ENCODE measurements at regions not wholly inside any gene's neighbourhood (a gene's known extent, or its start where the extent isn't known, plus 50 kb on each side); places are given as distances from the start of the nearest gene placed in this dataset.

DNA sequence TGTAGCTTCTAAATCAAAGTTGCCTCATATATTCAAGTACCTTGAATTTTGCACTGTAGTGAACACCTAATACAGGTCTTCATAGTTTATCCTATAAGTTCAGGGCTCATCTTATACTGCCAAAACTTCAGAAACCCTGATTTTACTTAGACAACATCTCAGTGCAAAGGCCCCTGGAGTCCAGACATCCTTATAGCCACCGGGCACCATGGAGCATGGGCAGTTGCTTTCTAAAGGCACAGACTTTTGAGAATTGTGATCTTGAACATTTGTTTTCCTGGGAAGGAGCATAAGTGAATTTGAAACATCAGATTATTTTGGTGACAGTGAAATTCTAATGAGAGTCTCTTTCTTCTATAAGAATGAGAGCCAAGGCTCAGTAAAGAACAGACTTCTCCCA, 292.3 kb downstream of the CYRIA start:
- H3K9ac ChIP-seq (ENCODE audit: insufficient read depth in 1 of 2, low read length in 2 of 2) = no peak overlapping the region
- TF ChIP-seq, protein P1, sequence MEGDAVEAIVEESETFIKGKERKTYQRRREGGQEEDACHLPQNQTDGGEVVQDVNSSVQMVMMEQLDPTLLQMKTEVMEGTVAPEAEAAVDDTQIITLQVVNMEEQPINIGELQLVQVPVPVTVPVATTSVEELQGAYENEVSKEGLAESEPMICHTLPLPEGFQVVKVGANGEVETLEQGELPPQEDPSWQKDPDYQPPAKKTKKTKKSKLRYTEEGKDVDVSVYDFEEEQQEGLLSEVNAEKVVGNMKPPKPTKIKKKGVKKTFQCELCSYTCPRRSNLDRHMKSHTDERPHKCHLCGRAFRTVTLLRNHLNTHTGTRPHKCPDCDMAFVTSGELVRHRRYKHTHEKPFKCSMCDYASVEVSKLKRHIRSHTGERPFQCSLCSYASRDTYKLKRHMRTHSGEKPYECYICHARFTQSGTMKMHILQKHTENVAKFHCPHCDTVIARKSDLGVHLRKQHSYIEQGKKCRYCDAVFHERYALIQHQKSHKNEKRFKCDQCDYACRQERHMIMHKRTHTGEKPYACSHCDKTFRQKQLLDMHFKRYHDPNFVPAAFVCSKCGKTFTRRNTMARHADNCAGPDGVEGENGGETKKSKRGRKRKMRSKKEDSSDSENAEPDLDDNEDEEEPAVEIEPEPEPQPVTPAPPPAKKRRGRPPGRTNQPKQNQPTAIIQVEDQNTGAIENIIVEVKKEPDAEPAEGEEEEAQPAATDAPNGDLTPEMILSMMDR (IDR thresholded peaks at IDR 0.05; ENCODE audit: control extremely low read depth, extremely low read depth) = no peak

DNA sequence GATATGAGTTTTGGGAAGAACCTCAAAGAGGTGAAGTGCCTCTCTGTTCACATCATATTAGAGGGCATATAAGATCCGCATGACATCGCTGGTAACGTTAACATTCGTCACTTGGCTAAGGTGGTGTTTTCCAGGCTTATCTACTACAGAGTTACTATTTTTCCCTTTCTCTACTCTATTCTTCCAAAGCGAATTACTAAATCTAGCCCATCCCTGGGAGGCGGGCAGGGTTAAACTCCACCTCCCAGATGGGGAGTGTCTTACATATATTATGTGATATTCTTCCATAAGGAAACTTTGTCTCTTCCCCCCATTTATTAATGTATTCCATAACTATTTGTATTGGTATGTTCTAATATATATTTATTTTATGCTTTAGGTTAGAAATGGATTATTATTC, 293.9 kb downstream of the CYRIA start:
- Histone ChIP-seq H3K9me3 (ENCODE audit: control insufficient read depth in 4 of 4, insufficient read depth in 3 of 4, low read length in 3 of 4) (no peaks in the 10 kb centered on the region), H3K4me3 (no peak overlapping the region), H3K27ac (ENCODE audit: low read depth in 1 of 2, low read length in 1 of 2) (no peak overlapping the region), H3K9ac (ENCODE audit: insufficient read depth in 1 of 2, low read length in 2 of 2) (no peak overlapping the region), H3K36me3 (ENCODE audit: control insufficient read depth in 4 of 4, insufficient read depth in 4 of 4, low read length in 4 of 4) (no peaks in the 10 kb centered on the region), H3K4me1 (ENCODE audit: control insufficient read depth in 5 of 5, insufficient read depth in 5 of 5, low read length in 5 of 5) (no peaks in the 10 kb centered on the region), H3K27me3 (ENCODE audit: control insufficient read depth in 3 of 3, insufficient read depth in 3 of 3, low read length in 2 of 3) (no peaks in the 10 kb centered on the region)
- ATAC-seq (ENCODE audit: insufficient read depth, low FRiP score) = no peak
- TF ChIP-seq, protein P1 (IDR thresholded peaks at IDR 0.05; ENCODE audit: control extremely low read depth, extremely low read depth) = no peak
- DNase-seq = no peak
- WGBS, 2 donors = 97% methylated on average over 6 of the region's 6 CpGs

More for the DNA sequence above, 292.3 kb downstream of the CYRIA start:
- DNase-seq (no peak), ATAC-seq (ENCODE audit: insufficient read depth, low FRiP score) (no peak)
- Histone ChIP-seq H3K27me3 (ENCODE audit: control insufficient read depth in 3 of 3, insufficient read depth in 3 of 3, low read length in 2 of 3) (no peaks in the 10 kb centered on the region), H3K4me3 (no peak overlapping the region), H3K36me3 (ENCODE audit: control insufficient read depth in 4 of 4, insufficient read depth in 4 of 4, low read length in 4 of 4) (no peaks in the 10 kb centered on the region), H3K27ac (ENCODE audit: low read depth in 1 of 2, low read length in 1 of 2) (no peak overlapping the region), H3K4me1 (ENCODE audit: control insufficient read depth in 5 of 5, insufficient read depth in 5 of 5, low read length in 5 of 5) (no peaks in the 10 kb centered on the region), H3K9me3 (ENCODE audit: control insufficient read depth in 4 of 4, insufficient read depth in 3 of 4, low read length in 3 of 4) (no peaks in the 10 kb centered on the region)
- 91 to 93% methylated on average over 1 of the region's 1 CpG for WGBS, 2 donors

DNA sequence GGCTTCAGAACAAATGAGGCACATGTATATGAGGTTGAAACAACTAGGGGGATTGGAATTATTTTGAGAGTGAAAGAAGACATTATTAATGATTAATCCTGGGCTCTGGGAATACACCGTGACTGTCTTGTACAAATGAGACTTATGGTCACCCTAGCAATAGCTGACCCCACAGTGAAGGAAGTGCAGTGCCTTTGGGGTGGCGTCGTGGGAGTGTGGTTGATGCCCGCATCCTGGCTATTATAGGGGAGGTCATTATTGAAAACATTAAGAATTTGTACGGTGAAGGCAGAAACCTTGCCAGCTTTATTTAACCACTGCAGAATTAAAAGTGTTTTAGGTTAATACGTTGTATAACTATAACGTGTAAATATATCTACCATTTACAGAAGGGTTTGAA, 296.7 kb downstream of the CYRIA start:
- no peaks in the 10 kb centered on the region for H3K4me1 ChIP-seq (ENCODE audit: control insufficient read depth in 5 of 5, insufficient read depth in 5 of 5, low read length in 5 of 5)
- WGBS, 2 donors = 92 to 94% methylated on average over 7 of the region's 7 CpGs
- no peak overlapping the region for H3K27ac ChIP-seq (ENCODE audit: low read depth in 1 of 2, low read length in 1 of 2)
- no peak overlapping the region for H3K4me3 ChIP-seq
- H3K9me3 ChIP-seq (ENCODE audit: control insufficient read depth in 4 of 4, insufficient read depth in 3 of 4, low read length in 3 of 4) = no peaks in the 10 kb centered on the region
- DNase-seq = no peak
- H3K9ac ChIP-seq (ENCODE audit: insufficient read depth in 1 of 2, low read length in 2 of 2) = no peak overlapping the region
- ATAC-seq (ENCODE audit: insufficient read depth, low FRiP score) = no peak
- TF ChIP-seq, protein P1 (IDR thresholded peaks at IDR 0.05; ENCODE audit: control extremely low read depth, extremely low read depth) = no peak
- H3K27me3 ChIP-seq (ENCODE audit: control insufficient read depth in 3 of 3, insufficient read depth in 3 of 3, low read length in 2 of 3) = no peaks in the 10 kb centered on the region
- no peaks in the 10 kb centered on the region for H3K36me3 ChIP-seq (ENCODE audit: control insufficient read depth in 4 of 4, insufficient read depth in 4 of 4, low read length in 4 of 4)

DNA sequence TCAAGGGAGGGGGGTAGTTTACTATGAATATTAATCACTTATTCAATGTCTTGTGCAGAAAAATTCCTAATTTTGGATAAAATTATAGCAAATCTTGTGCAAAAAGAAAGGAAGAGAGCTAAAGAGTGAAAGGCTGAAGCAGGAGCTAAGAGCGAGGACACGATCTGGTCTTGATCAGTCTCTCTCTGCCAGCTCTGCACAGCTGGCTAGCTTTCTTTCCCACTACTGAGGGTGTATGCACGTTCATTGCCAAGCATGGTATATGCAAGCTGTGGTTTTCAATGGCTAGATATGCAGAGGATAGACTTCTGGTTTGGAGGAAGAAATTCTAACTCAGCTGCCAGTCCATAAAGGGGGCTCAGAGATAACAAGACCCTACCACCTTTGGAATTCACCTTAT, 297.3 kb downstream of the CYRIA start:
- WGBS, 2 donors = 84 to 91% methylated on average over 3 of the region's 3 CpGs
- H3K9me3 ChIP-seq (ENCODE audit: control insufficient read depth in 4 of 4, insufficient read depth in 3 of 4, low read length in 3 of 4) = no peaks in the 10 kb centered on the region
- H3K4me1 ChIP-seq (ENCODE audit: control insufficient read depth in 5 of 5, insufficient read depth in 5 of 5, low read length in 5 of 5) = no peaks in the 10 kb centered on the region
- no peaks in the 10 kb centered on the region for H3K36me3 ChIP-seq (ENCODE audit: control insufficient read depth in 4 of 4, insufficient read depth in 4 of 4, low read length in 4 of 4)
- peaks cover 0 to 3% (median 0%) of the 10 kb centered on the region in 3 donors for H3K27me3 ChIP-seq (ENCODE audit: control insufficient read depth in 3 of 3, insufficient read depth in 3 of 3, low read length in 2 of 3)
- H3K4me3 ChIP-seq = no peak overlapping the region
- no peak overlapping the region for H3K9ac ChIP-seq (ENCODE audit: insufficient read depth in 1 of 2, low read length in 2 of 2)
- ATAC-seq (ENCODE audit: insufficient read depth, low FRiP score) (no peak), DNase-seq (peak in 1 of 3 donors; percentile 14)
- no peak overlapping the region for H3K27ac ChIP-seq (ENCODE audit: low read depth in 1 of 2, low read length in 1 of 2)
- TF ChIP-seq, protein P1 (IDR thresholded peaks at IDR 0.05; ENCODE audit: control extremely low read depth, extremely low read depth) = no peak
